Ovary (tissue), 7 donors: ENCODE measurements at regions not wholly inside any gene's neighbourhood (a gene's known extent, or its start where the extent isn't known, plus 50 kb on each side); places are given as distances from the start of the nearest gene placed in this dataset.

Experiments
- DNase-seq, 5 donors: peaks; one replicate each; pipeline ENCODE4 v3.0.0-alpha.2; 2019 to 2020
- H3K27ac ChIP-seq, 2 donors: fragments of 200-600 bp; one replicate each; pipeline versions ENCODE4 v1.5.1 to v1.8.0; 2019 to 2022
- H3K27me3 ChIP-seq: fragments of 200-600 bp; one replicate; pipeline ENCODE4 v1.8.0; 2022
- H3K36me3 ChIP-seq: fragments of 200-600 bp; sonication (generic); one replicate; pipeline ENCODE4 v1.5.1; 2019
- H3K4me1 ChIP-seq: one replicate; pipeline ENCODE4 v1.8.1; 2013; ENCODE audit warnings: mild to moderate bottlenecking, moderate library complexity; ENCODE audit not compliant: insufficient read depth
- H3K4me3 ChIP-seq: fragments of 200-600 bp; sonication (generic); one replicate; pipeline ENCODE4 v1.5.1; 2017
- H3K9me3 ChIP-seq, 2 donors: fragments of 200-600 bp in 1 of 2; sonication (generic) in 1 of 2; one replicate each; pipeline versions ENCODE4 v1.5.1 to v1.8.1; 2013 to 2019; ENCODE audit warnings: mild to moderate bottlenecking in 1 of 2, moderate library complexity in 1 of 2
- CTCF ChIP-seq, 3 donors: fragments of 450-650 bp in 2 of 3; fragments of 200-600 bp in 1 of 3; IDR thresholded peaks; one replicate each; pipeline versions ENCODE4 v1.5.1 to v1.8.0; 2016 to 2022; ENCODE audit warnings: antibody characterized with exemption in 3 of 3, mild to moderate bottlenecking in 1 of 3
- EP300 ChIP-seq: sonication (generic); formaldehyde crosslinking; IDR thresholded peaks from one replicate; pipeline ENCODE4 v1.6.1; 2017; ENCODE audit warnings: antibody characterized with exemption
- POLR2A ChIP-seq: fragments of 450-650 bp; IDR thresholded peaks from one replicate; pipeline ENCODE4 v1.6.1; 2017; ENCODE audit warnings: antibody characterized with exemption, mild to moderate bottlenecking, moderate library complexity
- WGBS, 3 donors: extraction: QIAGEN DNeasy Blood & Tissue Kit in 1 of 3; methylation state at CpG; one replicate each; pipeline versions ENCODE4 v1.1.5 to v1.1.7; 2013 to 2017; 5-methylcytosine and 5-hydroxymethylcytosine counted together
- intact Hi-C, 4 donors: fragments of 100-400 bp; cut with DNase I; formaldehyde crosslinking; loops; one replicate each; pipeline versions ENCODE4 v1.11.0 to v1.15.1; 2022 to 2023
- donor health status: DM: no; HTN: no; CAD: no; lungs with moderate emphysema.
- donor health status: DM: no; HTN: no; CAD: no.
- donor health status: Bipolar disorder and iron deficiency.
- donor health status: DM: no; HTN: no; CAD: no.
- donor health status: DM: yes; HTN: yes; CAD: no.

- Histone ChIP-seq H3K27ac (no peak overlapping the region), H3K36me3 (no peaks in the 10 kb centered on the region), H3K27me3 (no peaks in the 10 kb centered on the region), H3K4me1 (peaks cover 1% of the 10 kb centered on the region), H3K9me3 (no peaks in the 10 kb centered on the region), H3K4me3 (no peak overlapping the region)
- DNase-seq = no peak
- TF ChIP-seq EP300 (no peak), CTCF (IDR thresholded peaks at IDR 0.05) (no peak), POLR2A (no peak)
- 96 to 98% (median 96%) methylated on average over 2 of the region's 2 CpGs for WGBS, 3 donors
- intact Hi-C loops = no loop called here
Observed at GRCh38 chr3:194787072-194787471, 101.4 kb downstream of the FAM43A start.

- DNase-seq = no peak
- TF ChIP-seq CTCF (IDR thresholded peaks at IDR 0.05) = no peak
- no peak for TF ChIP-seq POLR2A
- TF ChIP-seq EP300 = no peak
- Histone ChIP-seq H3K27me3 (no peaks in the 10 kb centered on the region), H3K36me3 (no peaks in the 10 kb centered on the region), H3K4me1 (peaks cover 1% of the 10 kb centered on the region), H3K9me3 (no peaks in the 10 kb centered on the region), H3K27ac (no peak overlapping the region), H3K4me3 (no peak overlapping the region)
- 94 to 95% (median 94%) methylated on average over 6 of the region's 6 CpGs for WGBS, 3 donors
- intact Hi-C loops = no loop called here
Observed at GRCh38 chr3:194787650-194788049, 102.0 kb downstream of the FAM43A start.

GRCh38 chr3:194792368-194792767 lies 106.7 kb downstream of the FAM43A start:
- Histone ChIP-seq H3K4me1 (no peaks in the 10 kb centered on the region), H3K27me3 (no peaks in the 10 kb centered on the region), H3K4me3 (no peak overlapping the region), H3K9me3 (no peaks in the 10 kb centered on the region), H3K36me3 (no peaks in the 10 kb centered on the region), H3K27ac (no peak overlapping the region)
- no peak for TF ChIP-seq CTCF (IDR thresholded peaks at IDR 0.05)
- no peak for TF ChIP-seq EP300
- TF ChIP-seq POLR2A = no peak
- DNase-seq = no peak
- intact Hi-C loops = no loop called here
- 87 to 88% (median 87%) methylated on average over 3 of the region's 3 CpGs for WGBS, 3 donors

- DNase-seq = no peak
- no peaks in the 10 kb centered on the region for H3K9me3 ChIP-seq
- no peaks in the 10 kb centered on the region for H3K27me3 ChIP-seq
- intact Hi-C loops = no loop called here
- TF ChIP-seq CTCF (IDR thresholded peaks at IDR 0.05) (no peak), EP300 (no peak), POLR2A (no peak)
- H3K27ac ChIP-seq = no peak overlapping the region
- H3K4me3 ChIP-seq = no peak overlapping the region
- no peaks in the 10 kb centered on the region for H3K4me1 ChIP-seq
- H3K36me3 ChIP-seq = no peaks in the 10 kb centered on the region
- 85 to 87% (median 87%) methylated on average over 9 of the region's 9 CpGs for WGBS, 3 donors
Observed at GRCh38 chr3:194797555-194798250, 112.0 kb downstream of the FAM43A start.
